GM10266 (cell line): ENCODE measurements at regions not wholly inside any gene's neighbourhood (a gene's known extent, or its start where the extent isn't known, plus 50 kb on each side); places are given as distances from the start of the nearest gene placed in this dataset.

Experiments
- DNase-seq: peaks from one replicate; pipeline ENCODE4 v3.0.0; 2012; ENCODE audit errors: extremely low spot score
- TF ChIP-seq, protein P1 (sequence below): IDR thresholded peaks from 2 replicates; pipeline ENCODE4 v1.5.1; 2012; ENCODE audit warnings: mild to moderate bottlenecking, low read depth; ENCODE audit not compliant: control insufficient read depth, insufficient read depth; ENCODE audit errors: missing control alignments

DNA sequence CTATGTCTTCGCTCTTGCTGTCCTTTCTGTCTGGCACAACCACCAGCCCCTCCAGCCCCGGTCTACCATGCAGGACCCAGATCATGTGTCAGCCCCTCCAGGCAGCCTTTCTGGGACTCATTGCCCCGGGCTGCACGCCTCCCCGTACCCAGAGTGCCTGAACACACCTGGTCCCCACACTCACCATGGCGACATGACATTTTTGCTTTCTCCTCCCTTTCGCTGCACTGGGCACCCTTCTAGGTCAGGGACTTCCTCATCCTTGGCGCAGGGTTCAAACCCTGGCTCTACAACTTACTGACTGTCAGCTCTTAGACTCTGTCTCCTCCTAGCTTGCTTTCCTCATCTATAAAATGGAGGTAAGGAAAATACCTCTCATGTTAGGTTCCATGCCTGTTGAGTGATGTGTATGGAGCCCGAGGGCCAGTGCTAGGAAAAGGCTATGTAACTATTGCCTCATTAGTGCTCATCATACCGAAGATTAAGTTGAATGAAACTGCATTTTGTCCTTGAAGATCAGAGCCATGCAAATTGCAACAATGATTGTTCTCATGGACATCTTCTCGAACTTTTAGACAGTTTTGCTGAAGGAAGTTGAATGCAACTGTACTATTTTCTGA, 49.7 kb upstream of the TIAM2 start:
- no peak for DNase-seq
- TF ChIP-seq, protein P1, sequence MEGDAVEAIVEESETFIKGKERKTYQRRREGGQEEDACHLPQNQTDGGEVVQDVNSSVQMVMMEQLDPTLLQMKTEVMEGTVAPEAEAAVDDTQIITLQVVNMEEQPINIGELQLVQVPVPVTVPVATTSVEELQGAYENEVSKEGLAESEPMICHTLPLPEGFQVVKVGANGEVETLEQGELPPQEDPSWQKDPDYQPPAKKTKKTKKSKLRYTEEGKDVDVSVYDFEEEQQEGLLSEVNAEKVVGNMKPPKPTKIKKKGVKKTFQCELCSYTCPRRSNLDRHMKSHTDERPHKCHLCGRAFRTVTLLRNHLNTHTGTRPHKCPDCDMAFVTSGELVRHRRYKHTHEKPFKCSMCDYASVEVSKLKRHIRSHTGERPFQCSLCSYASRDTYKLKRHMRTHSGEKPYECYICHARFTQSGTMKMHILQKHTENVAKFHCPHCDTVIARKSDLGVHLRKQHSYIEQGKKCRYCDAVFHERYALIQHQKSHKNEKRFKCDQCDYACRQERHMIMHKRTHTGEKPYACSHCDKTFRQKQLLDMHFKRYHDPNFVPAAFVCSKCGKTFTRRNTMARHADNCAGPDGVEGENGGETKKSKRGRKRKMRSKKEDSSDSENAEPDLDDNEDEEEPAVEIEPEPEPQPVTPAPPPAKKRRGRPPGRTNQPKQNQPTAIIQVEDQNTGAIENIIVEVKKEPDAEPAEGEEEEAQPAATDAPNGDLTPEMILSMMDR = no peak
